SU-DHL-6 (cell line): ENCODE measurements at regions not wholly inside any gene's neighbourhood (a gene's known extent, or its start where the extent isn't known, plus 50 kb on each side); places are given as distances from the start of the nearest gene placed in this dataset.

Experiments
- H2AFZ ChIP-seq: fragments of 200-600 bp; sonication (generic); 2 replicates; pipeline ENCODE4 v1.6.1; 2014; ENCODE audit warnings: low read depth, mild to moderate bottlenecking, moderate library complexity, mixed read lengths, antibody characterized with exemption, low read length; ENCODE audit not compliant: severe bottlenecking
- H3F3A ChIP-seq: fragments of 200-600 bp; shearing (Covaris generic); 2 replicates; pipeline ENCODE4 v1.6.0; 2016; ENCODE audit warnings: antibody characterized with exemption, mild to moderate bottlenecking; ENCODE audit not compliant: insufficient read depth
- H3K27ac ChIP-seq: fragments of 200-600 bp; sonication (generic); 2 replicates; pipeline ENCODE4 v1.5.1; 2016; ENCODE audit warnings: low read depth, mild to moderate bottlenecking, low read length, moderate library complexity, mixed read lengths
- H3K27me3 ChIP-seq: fragments of 200-600 bp; sonication (generic), shearing (Covaris generic); 2 replicates; pipeline ENCODE4 v1.6.0; 2014; ENCODE audit warnings: mild to moderate bottlenecking, low read length
- H3K36me3 ChIP-seq: fragments of 200-600 bp; sonication (generic); 2 replicates; pipeline ENCODE4 v1.6.1; 2014; ENCODE audit warnings: mild to moderate bottlenecking, low read length, mixed read lengths
- H3K4me2 ChIP-seq: fragments of 300-600, 200-600 bp; shearing (Covaris generic), sonication (generic); 2 replicates; pipeline ENCODE4 v1.6.0; 2014; ENCODE audit warnings: low read length, low read depth, mild to moderate bottlenecking; ENCODE audit not compliant: poor library complexity, severe bottlenecking
- H3K4me3 ChIP-seq: fragments of 200-600 bp; sonication (generic); 2 replicates; pipeline ENCODE4 v1.5.1; 2014; ENCODE audit warnings: antibody characterized with exemption, low read length, mild to moderate bottlenecking, mixed read lengths; ENCODE audit not compliant: insufficient read depth, poor library complexity, severe bottlenecking
- H3K79me2 ChIP-seq: fragments of 200-600 bp; sonication (generic); 2 replicates; pipeline ENCODE4 v1.6.1; 2014; ENCODE audit warnings: mild to moderate bottlenecking, low read length, moderate library complexity; ENCODE audit not compliant: insufficient read depth
- H3K9ac ChIP-seq: fragments of 200-600 bp; sonication (generic); 2 replicates; pipeline ENCODE4 v1.7.0; 2014; ENCODE audit warnings: mild to moderate bottlenecking, low read length
- H3K9me2 ChIP-seq: fragments of 200-600 bp; sonication (generic); replicated peaks from 2 replicates; pipeline ENCODE4 v1.6.1; 2014; ENCODE audit warnings: low read length; ENCODE audit not compliant: insufficient read depth
- H3K9me3 ChIP-seq: fragments of 200-600 bp; sonication (generic); 2 replicates; pipeline ENCODE4 v1.6.1; 2014; ENCODE audit warnings: low read length, mixed read lengths; ENCODE audit not compliant: insufficient read depth
- H4K20me1 ChIP-seq: fragments of 200-600 bp; sonication (generic); 2 replicates; pipeline ENCODE4 v1.6.1; 2014; ENCODE audit warnings: low read depth, mild to moderate bottlenecking, antibody characterized with exemption, low read length, moderate library complexity, mixed read lengths
- EZH2phosphoT487 ChIP-seq: fragments of 200-600 bp; sonication (generic), shearing (Covaris generic); conservative IDR thresholded peaks from 2 replicates; pipeline ENCODE4 v1.6.1; 2018; ENCODE audit warnings: mild to moderate bottlenecking, antibody characterized with exemption, low read length, moderate library complexity, mixed read lengths
- TF ChIP-seq, protein P1 (sequence below): fragments of 200-600 bp; sonication (generic); IDR thresholded peaks from one replicate; pipeline ENCODE4 v1.5.1; 2017; ENCODE audit warnings: antibody characterized with exemption, mild to moderate bottlenecking, low read length, moderate library complexity; ENCODE audit not compliant: insufficient read depth, poor library complexity, severe bottlenecking

DNA sequence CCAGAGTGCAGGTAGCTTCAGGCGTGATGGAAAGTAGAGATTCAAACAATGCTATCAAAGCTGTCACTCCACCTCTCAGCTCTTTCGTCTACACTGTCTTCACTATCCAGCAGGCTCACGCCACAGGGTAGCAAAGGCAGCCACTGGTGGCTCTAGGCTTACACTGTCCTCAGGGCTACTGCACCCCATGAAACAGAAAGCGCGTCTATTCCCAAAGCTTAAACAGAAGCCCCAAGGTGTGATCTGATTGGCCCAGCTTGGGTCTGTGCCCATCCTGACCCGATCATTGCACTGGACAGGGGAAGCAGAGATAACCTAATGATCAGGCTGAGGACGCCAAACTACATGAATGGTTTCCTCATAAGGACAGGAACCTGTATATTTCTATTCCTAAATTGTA, 100.1 kb downstream of the PDCL3 start:
- Histone ChIP-seq H3K79me2 (no peaks in the 10 kb centered on the region), H3K36me3 (no peaks in the 10 kb centered on the region), H3K4me3 (no peak overlapping the region), H3K27ac (no peak overlapping the region), H3K27me3 (no peaks in the 10 kb centered on the region), H3K9me2 (no peaks in the 10 kb centered on the region), H2AFZ (no peak overlapping the region), H3K9ac (no peak overlapping the region), H3F3A (no peaks in the 10 kb centered on the region), H3K4me2 (no peak overlapping the region), H4K20me1 (no peaks in the 10 kb centered on the region), H3K9me3 (no peaks in the 10 kb centered on the region)
- TF ChIP-seq EZH2phosphoT487 = no peak
- TF ChIP-seq, protein P1, sequence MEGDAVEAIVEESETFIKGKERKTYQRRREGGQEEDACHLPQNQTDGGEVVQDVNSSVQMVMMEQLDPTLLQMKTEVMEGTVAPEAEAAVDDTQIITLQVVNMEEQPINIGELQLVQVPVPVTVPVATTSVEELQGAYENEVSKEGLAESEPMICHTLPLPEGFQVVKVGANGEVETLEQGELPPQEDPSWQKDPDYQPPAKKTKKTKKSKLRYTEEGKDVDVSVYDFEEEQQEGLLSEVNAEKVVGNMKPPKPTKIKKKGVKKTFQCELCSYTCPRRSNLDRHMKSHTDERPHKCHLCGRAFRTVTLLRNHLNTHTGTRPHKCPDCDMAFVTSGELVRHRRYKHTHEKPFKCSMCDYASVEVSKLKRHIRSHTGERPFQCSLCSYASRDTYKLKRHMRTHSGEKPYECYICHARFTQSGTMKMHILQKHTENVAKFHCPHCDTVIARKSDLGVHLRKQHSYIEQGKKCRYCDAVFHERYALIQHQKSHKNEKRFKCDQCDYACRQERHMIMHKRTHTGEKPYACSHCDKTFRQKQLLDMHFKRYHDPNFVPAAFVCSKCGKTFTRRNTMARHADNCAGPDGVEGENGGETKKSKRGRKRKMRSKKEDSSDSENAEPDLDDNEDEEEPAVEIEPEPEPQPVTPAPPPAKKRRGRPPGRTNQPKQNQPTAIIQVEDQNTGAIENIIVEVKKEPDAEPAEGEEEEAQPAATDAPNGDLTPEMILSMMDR = no peak

DNA sequence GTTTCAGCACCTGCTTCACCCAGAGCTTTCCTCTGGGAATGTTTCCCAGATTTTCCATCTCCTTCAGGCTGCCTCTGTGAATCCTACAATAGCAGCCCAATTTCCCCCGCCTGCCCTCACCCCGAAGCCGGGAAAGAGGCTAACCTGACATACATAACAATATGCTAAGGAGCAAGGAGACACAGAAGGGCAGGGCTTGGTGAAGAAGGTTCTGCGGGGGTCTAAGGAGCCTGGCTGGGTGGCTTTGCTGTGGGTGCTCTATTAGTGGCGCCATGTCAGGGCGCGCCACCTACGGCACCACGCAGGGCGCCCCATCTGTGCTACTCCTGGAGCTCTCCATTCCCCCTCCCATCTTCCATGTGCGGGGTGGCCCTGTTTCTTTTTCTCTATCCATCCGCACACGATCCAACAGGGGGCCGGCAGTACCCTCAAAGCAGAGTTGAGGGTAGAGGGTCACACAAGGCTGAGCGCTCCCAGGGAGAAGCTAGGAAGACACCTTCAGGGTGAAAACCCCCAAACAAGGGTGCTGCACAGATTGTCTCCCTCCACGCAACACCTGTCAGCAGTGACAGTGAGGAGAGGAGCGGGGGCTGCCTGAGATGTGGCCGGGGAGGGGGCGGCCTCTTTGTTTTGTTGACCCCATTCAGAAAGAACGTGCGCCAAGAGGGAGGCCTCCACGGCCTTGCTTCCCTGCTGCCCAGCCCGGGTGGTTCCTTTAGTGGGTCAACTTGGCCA, 101.4 kb downstream of the PDCL3 start:
- no peaks in the 10 kb centered on the region for H3K36me3 ChIP-seq
- H3K4me3 ChIP-seq = no peak overlapping the region
- no peaks in the 10 kb centered on the region for H3K79me2 ChIP-seq
- H3K4me2 ChIP-seq = no peak overlapping the region
- no peak overlapping the region for H3K9ac ChIP-seq
- H4K20me1 ChIP-seq = no peaks in the 10 kb centered on the region
- TF ChIP-seq, protein P1 = no peak
- no peak for TF ChIP-seq EZH2phosphoT487
- H3K27me3 ChIP-seq = no peaks in the 10 kb centered on the region
- H3K9me2 ChIP-seq = no peaks in the 10 kb centered on the region
- no peak overlapping the region for H3K27ac ChIP-seq
- no peaks in the 10 kb centered on the region for H3F3A ChIP-seq
- no peak overlapping the region for H2AFZ ChIP-seq
- no peaks in the 10 kb centered on the region for H3K9me3 ChIP-seq

DNA sequence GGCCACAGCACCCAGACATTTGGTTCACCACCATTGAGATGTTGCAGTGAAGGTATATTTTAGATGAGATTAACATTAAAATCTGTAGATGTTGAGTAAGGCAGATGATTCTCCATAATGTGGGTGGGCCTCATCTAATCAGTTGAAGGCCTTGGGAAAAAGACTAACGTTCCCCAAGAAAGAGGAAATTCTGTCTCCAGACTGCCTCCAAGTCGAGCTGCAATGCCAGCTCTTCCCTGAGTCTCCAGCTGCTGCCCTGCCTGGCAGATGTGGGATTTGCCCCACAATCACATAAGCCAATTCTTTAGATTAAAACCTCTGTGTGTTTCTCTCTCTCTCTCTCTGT, 101.9 kb downstream of the PDCL3 start:
- Histone ChIP-seq H3F3A (no peaks in the 10 kb centered on the region), H3K79me2 (no peaks in the 10 kb centered on the region), H3K9ac (no peak overlapping the region), H3K4me2 (no peak overlapping the region), H3K9me3 (no peaks in the 10 kb centered on the region), H3K27me3 (no peaks in the 10 kb centered on the region), H3K27ac (no peak overlapping the region), H3K4me3 (no peak overlapping the region), H3K9me2 (no peaks in the 10 kb centered on the region), H4K20me1 (no peaks in the 10 kb centered on the region), H2AFZ (no peak overlapping the region), H3K36me3 (no peaks in the 10 kb centered on the region)
- no peak for TF ChIP-seq EZH2phosphoT487
- TF ChIP-seq, protein P1 = no peak
